Pancreas (tissue), 10 donors: ENCODE measurements at regions not wholly inside any gene's neighbourhood (a gene's known extent, or its start where the extent isn't known, plus 50 kb on each side); places are given as distances from the start of the nearest gene placed in this dataset.

Experiments used
- ATAC-seq, 4 donors: fragments of 200-7000 bp; cut with Tn5 transposase; one replicate each; pipeline versions ENCODE4 v1.8.0 to v1.9.1; 2020; ENCODE audit warnings: mild to moderate bottlenecking in 4 of 4, moderate library complexity in 4 of 4
- DNase-seq, 6 donors: peaks; one replicate each; pipeline ENCODE4 v3.0.0-alpha.2; 2020
- FAIRE-seq: peaks from 2 replicates; lab custom pipeline; 2012; peaks lifted over from hg19 to GRCh38; lab: Jason Lieb, UNC
- H3K27ac ChIP-seq, 4 donors: fragments of 200-600 bp; sonication (generic); 1 replicate in 3 of 4; 2 replicates in 1 of 4; pipeline versions ENCODE4 v1.5.0 to v1.8.0; 2020
- H3K27me3 ChIP-seq, 4 donors: fragments of 200-600 bp; one replicate each; pipeline ENCODE4 v1.8.0; 2021
- H3K36me3 ChIP-seq, 3 donors: fragments of 200-600 bp; sonication (generic) in 1 of 3; one replicate each; pipeline versions ENCODE4 v1.5.0 to v1.8.0; 2020 to 2021
- H3K4me1 ChIP-seq, 3 donors: fragments of 200-600 bp; one replicate each; pipeline ENCODE4 v1.8.0; 2021
- H3K4me3 ChIP-seq, 4 donors: fragments of 200-600 bp; sonication (generic) in 2 of 4; one replicate each; pipeline versions ENCODE4 v1.5.0 to v1.8.0; 2020 to 2021
- H3K9me3 ChIP-seq, 4 donors: fragments of 200-600 bp; one replicate each; pipeline ENCODE4 v1.8.0; 2021
- CTCF ChIP-seq, 4 donors: fragments of 200-600 bp; sonication (generic) in 3 of 4; IDR thresholded peaks; one replicate each; pipeline versions ENCODE4 v1.5.0 to v1.8.0; 2021; ENCODE audit warnings: antibody characterized with exemption in 4 of 4
- WGBS, 2 donors: extraction: QIAGEN DNeasy Blood & Tissue Kit; methylation state at CpG; one replicate each; pipeline ENCODE4 v1.1.7; 2013; 5-methylcytosine and 5-hydroxymethylcytosine counted together
- intact Hi-C, 3 donors: fragments of 100-400 bp; cut with DNase I; formaldehyde crosslinking; loops; one replicate each; pipeline versions ENCODE4 v1.11.1 to v1.14.2; 2022
- donor health status: healthy with polysubstance abuse.
- donor health status: DM: no; HTN: no; CAD: no; lungs with moderate emphysema.
- donor health status: DM: no; HTN: no; CAD: no.
- donor health status: control.
- donor health status: control.
- donor health status: Bipolar disorder and iron deficiency.
- donor health status: DM: yes; HTN: yes; CAD: no.
- donor health status: DM: no; HTN: no; CAD: no.
- donor health status: DM: no; HTN: no; CAD: no.
- donor health status: DM: yes; HTN: yes; CAD: no.

DNA sequence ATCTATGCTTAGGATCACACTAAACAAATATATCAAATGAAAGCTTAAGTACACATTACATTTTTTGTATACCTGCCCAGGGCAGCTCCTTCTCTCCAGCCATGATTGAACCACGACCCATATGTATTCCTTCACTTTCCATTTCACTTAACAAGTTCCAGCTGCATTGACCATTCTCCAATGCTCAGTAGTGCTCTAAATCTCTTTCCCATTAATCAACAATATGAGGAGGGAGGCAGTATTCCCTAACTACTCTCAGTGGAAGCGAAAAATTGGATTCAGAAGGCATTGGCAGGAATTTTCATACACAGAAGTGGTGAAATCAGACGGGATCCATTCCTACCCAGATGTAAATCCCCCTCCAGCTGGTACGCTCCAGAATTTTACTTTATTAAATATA, 372.0 kb upstream of the LUZP2 start:
- WGBS, 2 donors, result 71 to 80% methylated on average over 4 of the region's 4 CpGs
- TF ChIP-seq CTCF (IDR thresholded peaks at IDR 0.05), result no peak
- FAIRE-seq (no peak), ATAC-seq (no peak), DNase-seq (no peak)
- Histone ChIP-seq H3K27ac (no peak overlapping the region), H3K36me3 (no peaks in the 10 kb centered on the region), H3K27me3 (no peaks in the 10 kb centered on the region), H3K9me3 (no peaks in the 10 kb centered on the region), H3K4me3 (no peak overlapping the region), H3K4me1 (no peaks in the 10 kb centered on the region)
- intact Hi-C loops, result no loop called here

DNA sequence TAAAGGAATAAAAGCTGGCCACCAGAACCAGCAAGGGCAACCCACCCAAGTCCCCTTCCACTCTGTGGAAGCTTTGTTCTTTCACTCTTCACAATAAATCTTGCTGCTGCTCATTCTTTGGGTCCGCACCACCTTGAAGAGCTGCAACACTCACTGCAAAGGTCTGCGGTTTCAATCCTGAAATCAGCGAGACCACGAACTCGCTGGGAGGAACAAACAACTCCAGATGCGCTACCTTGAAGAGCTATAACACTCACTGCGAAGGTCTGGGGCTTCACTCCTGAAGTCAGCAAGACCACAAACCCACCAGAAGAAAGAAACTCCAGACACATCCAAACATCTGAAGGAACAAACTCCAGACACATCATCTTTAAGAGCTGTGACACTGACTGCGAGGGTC, 365.2 kb upstream of the LUZP2 start:
- H3K9me3 ChIP-seq, result no peaks in the 10 kb centered on the region
- intact Hi-C loops, result no loop called here
- no peak for DNase-seq
- TF ChIP-seq CTCF (IDR thresholded peaks at IDR 0.05), result no peak
- WGBS, 2 donors, result 91 to 96% methylated on average over 8 of the region's 8 CpGs
- no peaks in the 10 kb centered on the region for H3K4me1 ChIP-seq
- FAIRE-seq, result no peak
- H3K36me3 ChIP-seq, result no peaks in the 10 kb centered on the region
- ATAC-seq, result no peak
- no peak overlapping the region for H3K27ac ChIP-seq
- H3K4me3 ChIP-seq, result no peak overlapping the region
- peaks cover 0 to 4% (median 0%) of the 10 kb centered on the region in 4 donors for H3K27me3 ChIP-seq

DNA sequence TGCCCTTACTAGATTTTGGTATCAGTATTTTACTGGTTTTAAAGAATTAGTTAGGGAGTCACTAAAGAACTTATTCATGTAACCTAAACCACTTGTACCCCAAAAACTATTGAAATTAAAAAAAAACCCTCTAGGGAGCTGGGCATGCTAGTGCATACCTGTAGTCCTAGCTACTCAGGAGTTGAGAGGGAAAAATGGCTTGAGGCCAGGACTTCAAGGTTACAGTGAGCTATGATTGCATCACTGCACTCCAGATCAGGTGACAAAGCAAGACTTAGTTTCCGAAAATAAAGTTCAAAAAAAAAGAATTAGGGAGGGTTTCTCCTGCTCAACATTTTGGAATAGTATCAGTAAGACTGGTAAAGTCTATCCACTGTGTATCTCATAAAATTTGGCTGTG, 364.4 kb upstream of the LUZP2 start:
- no peak overlapping the region for H3K27ac ChIP-seq
- H3K4me3 ChIP-seq, result no peak overlapping the region
- intact Hi-C loops, result no loop called here
- ATAC-seq (peak in 3 of 4 donors; percentile 52 to 75 (median 57)), FAIRE-seq (no peak), DNase-seq (peak in 3 of 6 donors; percentile 31 to 49 (median 39))
- peaks cover 0 to 4% (median 0%) of the 10 kb centered on the region in 4 donors for H3K27me3 ChIP-seq
- no peaks in the 10 kb centered on the region for H3K9me3 ChIP-seq
- TF ChIP-seq CTCF (IDR thresholded peaks at IDR 0.05), result no peak
- H3K4me1 ChIP-seq, result no peaks in the 10 kb centered on the region
- 7 to 24% methylated on average over 1 of the region's 1 CpG for WGBS, 2 donors
- no peaks in the 10 kb centered on the region for H3K36me3 ChIP-seq

GRCh38 chr11:24134879-24135589, 361.8 kb upstream of the LUZP2 start:
- no peaks in the 10 kb centered on the region for H3K36me3 ChIP-seq
- no peak for FAIRE-seq
- no peak for ATAC-seq

More at GRCh38 chr11:24134879-24135589, 361.8 kb upstream of the LUZP2 start:
- Histone ChIP-seq H3K4me1 (no peaks in the 10 kb centered on the region), H3K9me3 (no peaks in the 10 kb centered on the region), H3K4me3 (no peak overlapping the region), H3K27ac (no peak overlapping the region), H3K27me3 (peaks cover 0 to 4% (median 0%) of the 10 kb centered on the region in 4 donors)
- no peak for TF ChIP-seq CTCF (IDR thresholded peaks at IDR 0.05)
- no peak for DNase-seq
- intact Hi-C loops, result no loop called here
